B cell (primary cell): ENCODE measurements at regions not wholly inside any gene's neighbourhood (a gene's known extent, or its start where the extent isn't known, plus 50 kb on each side); places are given as distances from the start of the nearest gene placed in this dataset.
"Not testable (repeated sequence)": the region's sequence is repeated elsewhere in the genome, so short reads cannot be mapped to it uniquely, and the experiment has no call there.

ENCODE experiments used
- EZH2 ChIP-seq: IDR thresholded peaks from 2 replicates; pipeline ENCODE4 v1.6.1; 2012; ENCODE audit warnings: borderline replicate concordance, low read depth, mild to moderate bottlenecking, moderate library complexity, low read length; ENCODE audit not compliant: insufficient read depth, poor library complexity, severe bottlenecking
- TF ChIP-seq, protein P1 (sequence below): fragments of 200-600 bp; IDR thresholded peaks from one replicate; pipeline ENCODE4 v1.8.0; 2022; ENCODE audit warnings: antibody characterized with exemption, mild to moderate bottlenecking

- TF ChIP-seq, protein P1, sequence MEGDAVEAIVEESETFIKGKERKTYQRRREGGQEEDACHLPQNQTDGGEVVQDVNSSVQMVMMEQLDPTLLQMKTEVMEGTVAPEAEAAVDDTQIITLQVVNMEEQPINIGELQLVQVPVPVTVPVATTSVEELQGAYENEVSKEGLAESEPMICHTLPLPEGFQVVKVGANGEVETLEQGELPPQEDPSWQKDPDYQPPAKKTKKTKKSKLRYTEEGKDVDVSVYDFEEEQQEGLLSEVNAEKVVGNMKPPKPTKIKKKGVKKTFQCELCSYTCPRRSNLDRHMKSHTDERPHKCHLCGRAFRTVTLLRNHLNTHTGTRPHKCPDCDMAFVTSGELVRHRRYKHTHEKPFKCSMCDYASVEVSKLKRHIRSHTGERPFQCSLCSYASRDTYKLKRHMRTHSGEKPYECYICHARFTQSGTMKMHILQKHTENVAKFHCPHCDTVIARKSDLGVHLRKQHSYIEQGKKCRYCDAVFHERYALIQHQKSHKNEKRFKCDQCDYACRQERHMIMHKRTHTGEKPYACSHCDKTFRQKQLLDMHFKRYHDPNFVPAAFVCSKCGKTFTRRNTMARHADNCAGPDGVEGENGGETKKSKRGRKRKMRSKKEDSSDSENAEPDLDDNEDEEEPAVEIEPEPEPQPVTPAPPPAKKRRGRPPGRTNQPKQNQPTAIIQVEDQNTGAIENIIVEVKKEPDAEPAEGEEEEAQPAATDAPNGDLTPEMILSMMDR, result not testable (repeated sequence)
- TF ChIP-seq EZH2, result not testable (repeated sequence)
Measured at GRCh38 chr16:46398559-46398958, 222.6 kb downstream of the SHCBP1 start.
